Prostate gland (tissue), 2 donors: ENCODE measurements at regions not wholly inside any gene's neighbourhood (a gene's known extent, or its start where the extent isn't known, plus 50 kb on each side); places are given as distances from the start of the nearest gene placed in this dataset.
"Not testable (repeated sequence)": the region's sequence is repeated elsewhere in the genome, so short reads cannot be mapped to it uniquely, and the experiment has no call there.

Experiments
- POLR2A ChIP-seq: fragments of 450-650 bp; IDR thresholded peaks from one replicate; pipeline ENCODE4 v1.6.1; 2016; ENCODE audit warnings: antibody characterized with exemption, mild to moderate bottlenecking
- POLR2AphosphoS5 ChIP-seq: sonication (generic); formaldehyde crosslinking; IDR thresholded peaks from one replicate; pipeline ENCODE4 v1.6.1; 2017; ENCODE audit warnings: antibody characterized with exemption
- TF ChIP-seq, protein P1 (sequence below), 4 experiments: fragments of 200-600 bp in 2 of 4; fragments of 450-650 bp in 2 of 4; sonication (generic) in 2 of 4; IDR thresholded peaks; 1 replicate in 3 of 4; 2 replicates in 1 of 4; pipeline ENCODE4 v1.5.1; 2016 to 2019; ENCODE audit warnings: antibody characterized with exemption in 4 of 4, mild to moderate bottlenecking in 2 of 4, moderate library complexity in 2 of 4

DNA sequence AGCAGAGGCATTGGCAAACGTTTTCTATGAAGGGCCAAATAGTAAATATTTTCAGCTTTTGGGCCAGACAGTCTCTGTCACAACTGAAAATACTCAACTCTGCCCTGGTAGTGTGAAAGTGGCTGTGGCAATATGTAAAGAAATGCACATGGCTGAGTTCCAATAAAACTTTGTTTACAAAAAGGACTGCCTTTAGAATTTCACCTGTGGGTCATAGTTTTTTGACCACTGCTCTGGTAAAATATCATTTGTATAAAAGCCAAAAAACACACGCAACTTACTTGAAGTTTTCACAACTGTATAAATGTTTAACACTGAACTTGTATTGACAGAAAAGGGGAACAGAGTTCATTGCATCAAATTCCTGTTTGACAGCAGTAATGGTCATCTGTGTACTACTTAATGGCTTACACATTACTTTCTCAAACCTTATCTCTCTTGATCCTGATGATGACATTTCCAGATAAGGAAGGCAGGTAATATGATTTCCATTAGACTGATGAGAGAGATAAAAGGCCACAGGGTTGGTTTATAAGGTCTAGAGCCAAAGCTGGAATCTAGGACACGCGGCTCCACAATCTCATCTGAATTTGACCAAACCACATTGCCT is 250.1 kb downstream of the TOX3 start:
- not testable (repeated sequence) for TF ChIP-seq POLR2A, POLR2AphosphoS5
- TF ChIP-seq, protein P1, sequence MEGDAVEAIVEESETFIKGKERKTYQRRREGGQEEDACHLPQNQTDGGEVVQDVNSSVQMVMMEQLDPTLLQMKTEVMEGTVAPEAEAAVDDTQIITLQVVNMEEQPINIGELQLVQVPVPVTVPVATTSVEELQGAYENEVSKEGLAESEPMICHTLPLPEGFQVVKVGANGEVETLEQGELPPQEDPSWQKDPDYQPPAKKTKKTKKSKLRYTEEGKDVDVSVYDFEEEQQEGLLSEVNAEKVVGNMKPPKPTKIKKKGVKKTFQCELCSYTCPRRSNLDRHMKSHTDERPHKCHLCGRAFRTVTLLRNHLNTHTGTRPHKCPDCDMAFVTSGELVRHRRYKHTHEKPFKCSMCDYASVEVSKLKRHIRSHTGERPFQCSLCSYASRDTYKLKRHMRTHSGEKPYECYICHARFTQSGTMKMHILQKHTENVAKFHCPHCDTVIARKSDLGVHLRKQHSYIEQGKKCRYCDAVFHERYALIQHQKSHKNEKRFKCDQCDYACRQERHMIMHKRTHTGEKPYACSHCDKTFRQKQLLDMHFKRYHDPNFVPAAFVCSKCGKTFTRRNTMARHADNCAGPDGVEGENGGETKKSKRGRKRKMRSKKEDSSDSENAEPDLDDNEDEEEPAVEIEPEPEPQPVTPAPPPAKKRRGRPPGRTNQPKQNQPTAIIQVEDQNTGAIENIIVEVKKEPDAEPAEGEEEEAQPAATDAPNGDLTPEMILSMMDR (IDR thresholded peaks at IDR 0.05), result not testable (repeated sequence)
